ENCODE measurements at regions not wholly inside any gene's neighbourhood (a gene's known extent, or its start where the extent isn't known, plus 50 kb on each side); places are given as distances from the start of the nearest gene placed in this dataset.
"Not testable (repeated sequence)": the region's sequence is repeated elsewhere in the genome, so short reads cannot be mapped to it uniquely, and the experiment has no call there.

DNA sequence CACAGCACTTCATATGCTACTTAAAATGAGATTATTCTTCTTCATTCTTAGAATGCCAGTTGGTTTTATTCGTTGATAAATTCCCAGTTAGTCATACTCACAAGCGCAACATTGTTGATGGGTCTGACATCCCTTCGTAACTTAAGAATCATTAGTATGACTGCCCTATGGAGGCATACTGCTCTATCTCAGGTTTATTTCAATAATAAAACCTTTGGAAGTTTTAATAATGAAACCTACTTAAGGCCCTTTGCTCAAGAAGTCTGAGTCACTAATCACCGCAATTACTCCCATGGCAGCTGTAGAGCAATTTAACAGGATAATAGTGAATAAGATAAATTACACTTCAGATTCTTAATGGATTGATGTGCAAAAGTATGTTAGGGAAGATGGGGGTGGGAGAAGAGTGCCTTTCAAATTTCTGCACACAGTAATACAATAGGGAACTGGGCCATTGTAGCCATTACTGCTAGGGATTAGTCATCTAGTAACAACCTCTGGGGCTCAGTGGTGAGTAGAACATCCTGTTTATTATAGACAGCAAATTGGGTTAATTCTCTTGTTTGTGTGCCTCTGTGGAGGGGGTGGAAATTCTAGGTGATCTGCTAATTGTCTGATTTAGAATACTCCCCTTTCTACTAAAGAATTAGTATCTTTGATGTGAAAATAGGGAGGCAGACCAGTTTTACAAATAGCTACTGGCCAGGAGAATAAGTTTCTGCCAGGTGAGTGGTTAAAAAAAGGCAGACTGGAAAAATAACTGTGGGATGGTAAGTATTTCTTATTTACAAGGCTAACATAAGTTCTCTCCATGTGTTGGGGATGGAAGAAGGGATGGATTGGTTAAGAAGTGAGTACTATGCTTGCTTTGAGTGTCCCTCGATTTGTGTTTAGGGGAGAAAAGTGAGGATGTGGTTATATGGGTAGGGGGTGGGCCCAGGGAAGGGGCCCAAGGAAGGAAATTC lies 74.5 kb upstream of the VKORC1L1 start (continued):
- TF ChIP-seq RREB1 (CRISPR knock-in tag; IDR thresholded peaks at IDR 0.05) (no peak), EP300 (IDR thresholded peaks at IDR 0.05; ENCODE audit: low read length) (no peak), KDM1A (IDR thresholded peaks at IDR 0.05) (no peak), WHSC1 (IDR thresholded peaks at IDR 0.05; ENCODE audit: low read length) (no peak), BCL6 (CRISPR knock-in tag; IDR thresholded peaks at IDR 0.05) (no peak), SP2 (IDR thresholded peaks at IDR 0.05; ENCODE audit: extremely low read depth, low read depth, low read length, poor library complexity, severe bottlenecking) (no peak), ZNF274 (IDR thresholded peaks at IDR 0.05; ENCODE audit: borderline replicate concordance, low read depth, low read length) (no peak), ZFX (CRISPR knock-in tag; IDR thresholded peaks at IDR 0.05) (no peak), SMAD3 (CRISPR knock-in tag; conservative IDR thresholded peaks at IDR 0.05) (no peak)
- TF ChIP-seq, protein P1, sequence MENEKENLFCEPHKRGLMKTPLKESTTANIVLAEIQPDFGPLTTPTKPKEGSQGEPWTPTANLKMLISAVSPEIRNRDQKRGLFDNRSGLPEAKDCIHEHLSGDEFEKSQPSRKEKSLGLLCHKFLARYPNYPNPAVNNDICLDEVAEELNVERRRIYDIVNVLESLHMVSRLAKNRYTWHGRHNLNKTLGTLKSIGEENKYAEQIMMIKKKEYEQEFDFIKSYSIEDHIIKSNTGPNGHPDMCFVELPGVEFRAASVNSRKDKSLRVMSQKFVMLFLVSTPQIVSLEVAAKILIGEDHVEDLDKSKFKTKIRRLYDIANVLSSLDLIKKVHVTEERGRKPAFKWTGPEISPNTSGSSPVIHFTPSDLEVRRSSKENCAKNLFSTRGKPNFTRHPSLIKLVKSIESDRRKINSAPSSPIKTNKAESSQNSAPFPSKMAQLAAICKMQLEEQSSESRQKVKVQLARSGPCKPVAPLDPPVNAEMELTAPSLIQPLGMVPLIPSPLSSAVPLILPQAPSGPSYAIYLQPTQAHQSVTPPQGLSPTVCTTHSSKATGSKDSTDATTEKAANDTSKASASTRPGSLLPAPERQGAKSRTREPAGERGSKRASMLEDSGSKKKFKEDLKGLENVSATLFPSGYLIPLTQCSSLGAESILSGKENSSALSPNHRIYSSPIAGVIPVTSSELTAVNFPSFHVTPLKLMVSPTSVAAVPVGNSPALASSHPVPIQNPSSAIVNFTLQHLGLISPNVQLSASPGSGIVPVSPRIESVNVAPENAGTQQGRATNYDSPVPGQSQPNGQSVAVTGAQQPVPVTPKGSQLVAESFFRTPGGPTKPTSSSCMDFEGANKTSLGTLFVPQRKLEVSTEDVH (IDR thresholded peaks at IDR 0.05; ENCODE audit: low read depth, partially characterized antibody), result no peak

DNA sequence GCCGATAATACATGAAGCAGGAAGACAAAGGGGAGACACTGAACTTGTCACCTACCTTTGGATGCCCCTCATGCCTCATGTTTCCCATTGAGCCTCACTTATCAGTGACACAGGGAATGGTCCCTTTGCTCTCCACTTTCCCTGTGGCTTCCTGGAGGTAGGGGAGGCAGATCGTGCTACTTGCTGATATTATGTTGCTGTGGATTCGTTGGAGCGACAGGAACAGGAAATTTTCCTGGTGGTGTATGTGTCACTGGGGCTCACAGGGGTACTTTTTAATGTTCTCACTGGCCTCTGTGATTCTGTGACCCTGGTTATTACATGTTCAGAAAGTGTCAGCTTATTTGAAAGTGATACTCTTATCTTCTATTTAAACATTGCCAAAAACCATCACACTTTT lies 72.7 kb upstream of the VKORC1L1 start:
- H3K27me3 ChIP-seq (ENCODE audit: control insufficient read depth in 2 of 2, insufficient read depth in 2 of 2, low read length in 2 of 2); BruUV-seq (replicated peaks); H3K4me3 ChIP-seq; H3K4me1 ChIP-seq (replicated peaks in 1 of 2; ENCODE audit: control insufficient read depth in 2 of 2, insufficient read depth in 2 of 2, low read length in 2 of 2); H3K9me3 ChIP-seq (replicated peaks; ENCODE audit: control insufficient read depth, insufficient read depth, low read depth, low read length); H3K36me3 ChIP-seq (ENCODE audit: control insufficient read depth, insufficient read depth, low read length); H3K27ac ChIP-seq (ENCODE audit: extremely low read depth, low read depth, low read length); H3K4me2 ChIP-seq (ENCODE audit: insufficient read depth, low read length); ATAC-seq; H2AFZ ChIP-seq (ENCODE audit: low read depth, low read length); H3K9ac ChIP-seq (ENCODE audit: insufficient read depth in 1 of 2, low read depth in 2 of 2, low read length in 2 of 2); H4K20me1 ChIP-seq (replicated peaks; ENCODE audit: control insufficient read depth, insufficient read depth, low read length); CTCF ChIA-PET (ENCODE audit: low intra/inter-chr PET ratio); H3K9me1 ChIP-seq (ENCODE audit: control insufficient read depth, insufficient read depth, low read length); intact Hi-C loops (cut with micrococcal nuclease); FAIRE-seq; DNase-seq (ENCODE audit: extremely low read depth in 1 of 4, low spot score in 3 of 4); H3K79me2 ChIP-seq (ENCODE audit: control insufficient read depth, insufficient read depth, low read length); in situ Hi-C loops (cut with MboI): not testable (repeated sequence)
- POLR2A ChIA-PET, result interaction anchor here (0.6 kb wide), 1 partner anchor 12 kb away, joined by 3 read pairs; no protein-coding TSS in a partner anchor
- 30% methylated on average over 4 of the region's 4 CpGs for WGBS (ENCODE audit: insufficient coverage, low coverage, missing lambda C conversion rate)

Data from K562 (cell line).